Liver (tissue), 3 donors: ENCODE measurements at regions not wholly inside any gene's neighbourhood (a gene's known extent, or its start where the extent isn't known, plus 50 kb on each side); places are given as distances from the start of the nearest gene placed in this dataset.

Experiments
- EGR1 ChIP-seq, 2 donors: IDR thresholded peaks; 2 replicates each; pipeline ENCODE4 v1.6.1; 2016 to 2018; ENCODE audit warnings: antibody characterized with exemption in 2 of 2, low read depth in 2 of 2
- FOXA1 ChIP-seq: IDR thresholded peaks from 2 replicates; pipeline ENCODE4 v1.6.1; 2016; ENCODE audit warnings: antibody characterized with exemption
- HNF4A ChIP-seq, 2 donors: conservative IDR thresholded peaks; 2 replicates each; pipeline ENCODE4 v1.6.1; 2016; ENCODE audit warnings: antibody characterized with exemption in 2 of 2, mild to moderate bottlenecking in 2 of 2
- HNF4G ChIP-seq: IDR thresholded peaks from 2 replicates; pipeline ENCODE4 v1.6.1; 2016; ENCODE audit warnings: antibody characterized with exemption
- JUND ChIP-seq, 2 donors: IDR thresholded peaks; 2 replicates each; pipeline ENCODE4 v1.6.1; 2016; ENCODE audit warnings: antibody characterized with exemption in 2 of 2
- RAD21 ChIP-seq, 2 donors: IDR thresholded peaks; 2 replicates each; pipeline ENCODE4 v1.6.1; 2016; ENCODE audit warnings: antibody characterized with exemption in 2 of 2, mild to moderate bottlenecking in 2 of 2
- RXRA ChIP-seq, 2 donors: IDR thresholded peaks; 2 replicates each; pipeline ENCODE4 v1.6.1; 2017 to 2018; ENCODE audit warnings: antibody characterized with exemption in 2 of 2, mild to moderate bottlenecking in 1 of 2
- TAF1 ChIP-seq: conservative IDR thresholded peaks from 2 replicates; pipeline ENCODE4 v1.6.1; 2016; ENCODE audit warnings: antibody characterized with exemption, mild to moderate bottlenecking
- YY1 ChIP-seq: IDR thresholded peaks from 2 replicates; pipeline ENCODE4 v1.6.1; 2016; ENCODE audit warnings: antibody characterized with exemption, mild to moderate bottlenecking
- TF ChIP-seq, protein P1 (sequence below): fragments of 150-350 bp; IDR thresholded peaks from 2 replicates; pipeline ENCODE4 v1.5.1; 2017; ENCODE audit warnings: improper control_type of control experiment, low read depth, low read length; ENCODE audit not compliant: missing input control
- TF ChIP-seq, protein P2 (sequence below): IDR thresholded peaks from 2 replicates; pipeline ENCODE4 v1.6.1; 2016; ENCODE audit warnings: antibody characterized with exemption
- TF ChIP-seq, protein P3 (sequence below): IDR thresholded peaks from 2 replicates; pipeline ENCODE4 v1.6.1; 2016; ENCODE audit warnings: antibody characterized with exemption
- TF ChIP-seq, protein P4 (sequence below): IDR thresholded peaks from 2 replicates; pipeline ENCODE4 v1.6.1; 2016; ENCODE audit warnings: antibody characterized with exemption
- TF ChIP-seq, protein P5 (sequence below): IDR thresholded peaks from 2 replicates; pipeline ENCODE4 v1.6.1; 2016; ENCODE audit warnings: antibody characterized with exemption, mild to moderate bottlenecking
- donor health status: healthy.
- donor health status: healthy.

DNA sequence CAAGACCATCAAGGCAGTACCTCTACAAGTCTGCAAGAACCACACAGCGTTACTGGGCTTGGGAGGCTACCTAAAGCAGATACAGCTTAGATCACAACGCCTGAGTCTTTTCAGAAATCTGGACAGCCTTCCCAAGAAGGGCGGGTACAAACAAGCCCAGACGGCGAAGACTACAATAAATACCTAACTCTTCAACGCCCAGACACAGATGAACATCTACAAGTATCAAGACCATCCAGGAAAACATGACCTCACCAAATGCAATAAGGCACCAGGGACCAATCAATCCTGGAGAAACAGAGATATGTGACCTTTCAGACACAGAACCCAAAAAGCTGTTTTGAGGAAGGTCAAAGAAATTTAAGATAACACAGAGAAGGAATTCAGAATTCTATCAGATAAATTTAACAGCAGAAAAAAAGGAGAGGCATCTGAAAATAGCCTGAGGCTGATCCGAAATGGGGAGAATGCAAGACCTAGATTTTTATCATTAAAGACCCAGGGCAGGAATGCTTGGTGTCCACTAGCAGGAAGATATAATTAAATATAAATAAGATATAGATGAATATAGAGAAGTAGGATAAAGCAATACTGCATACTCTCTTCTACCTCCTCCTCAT is 131.7 kb upstream of the COL21A1 start:
- TF ChIP-seq, protein P1, sequence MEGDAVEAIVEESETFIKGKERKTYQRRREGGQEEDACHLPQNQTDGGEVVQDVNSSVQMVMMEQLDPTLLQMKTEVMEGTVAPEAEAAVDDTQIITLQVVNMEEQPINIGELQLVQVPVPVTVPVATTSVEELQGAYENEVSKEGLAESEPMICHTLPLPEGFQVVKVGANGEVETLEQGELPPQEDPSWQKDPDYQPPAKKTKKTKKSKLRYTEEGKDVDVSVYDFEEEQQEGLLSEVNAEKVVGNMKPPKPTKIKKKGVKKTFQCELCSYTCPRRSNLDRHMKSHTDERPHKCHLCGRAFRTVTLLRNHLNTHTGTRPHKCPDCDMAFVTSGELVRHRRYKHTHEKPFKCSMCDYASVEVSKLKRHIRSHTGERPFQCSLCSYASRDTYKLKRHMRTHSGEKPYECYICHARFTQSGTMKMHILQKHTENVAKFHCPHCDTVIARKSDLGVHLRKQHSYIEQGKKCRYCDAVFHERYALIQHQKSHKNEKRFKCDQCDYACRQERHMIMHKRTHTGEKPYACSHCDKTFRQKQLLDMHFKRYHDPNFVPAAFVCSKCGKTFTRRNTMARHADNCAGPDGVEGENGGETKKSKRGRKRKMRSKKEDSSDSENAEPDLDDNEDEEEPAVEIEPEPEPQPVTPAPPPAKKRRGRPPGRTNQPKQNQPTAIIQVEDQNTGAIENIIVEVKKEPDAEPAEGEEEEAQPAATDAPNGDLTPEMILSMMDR: no peak
- TF ChIP-seq JUND (IDR thresholded peaks at IDR 0.05): no peak
- TF ChIP-seq, protein P2, sequence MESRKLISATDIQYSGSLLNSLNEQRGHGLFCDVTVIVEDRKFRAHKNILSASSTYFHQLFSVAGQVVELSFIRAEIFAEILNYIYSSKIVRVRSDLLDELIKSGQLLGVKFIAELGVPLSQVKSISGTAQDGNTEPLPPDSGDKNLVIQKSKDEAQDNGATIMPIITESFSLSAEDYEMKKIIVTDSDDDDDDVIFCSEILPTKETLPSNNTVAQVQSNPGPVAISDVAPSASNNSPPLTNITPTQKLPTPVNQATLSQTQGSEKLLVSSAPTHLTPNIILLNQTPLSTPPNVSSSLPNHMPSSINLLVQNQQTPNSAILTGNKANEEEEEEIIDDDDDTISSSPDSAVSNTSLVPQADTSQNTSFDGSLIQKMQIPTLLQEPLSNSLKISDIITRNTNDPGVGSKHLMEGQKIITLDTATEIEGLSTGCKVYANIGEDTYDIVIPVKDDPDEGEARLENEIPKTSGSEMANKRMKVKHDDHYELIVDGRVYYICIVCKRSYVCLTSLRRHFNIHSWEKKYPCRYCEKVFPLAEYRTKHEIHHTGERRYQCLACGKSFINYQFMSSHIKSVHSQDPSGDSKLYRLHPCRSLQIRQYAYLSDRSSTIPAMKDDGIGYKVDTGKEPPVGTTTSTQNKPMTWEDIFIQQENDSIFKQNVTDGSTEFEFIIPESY: no peak
- no peak for TF ChIP-seq HNF4G
- no peak for TF ChIP-seq YY1
- TF ChIP-seq RAD21 (IDR thresholded peaks at IDR 0.05): no peak
- no peak for TF ChIP-seq EGR1 (IDR thresholded peaks at IDR 0.05; ENCODE audit: low read depth in 2 of 2)
- TF ChIP-seq, protein P3, sequence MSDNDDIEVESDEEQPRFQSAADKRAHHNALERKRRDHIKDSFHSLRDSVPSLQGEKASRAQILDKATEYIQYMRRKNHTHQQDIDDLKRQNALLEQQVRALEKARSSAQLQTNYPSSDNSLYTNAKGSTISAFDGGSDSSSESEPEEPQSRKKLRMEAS: no peak
- no peak for TF ChIP-seq TAF1
- TF ChIP-seq RXRA (IDR thresholded peaks at IDR 0.05): no peak
- TF ChIP-seq, protein P4, sequence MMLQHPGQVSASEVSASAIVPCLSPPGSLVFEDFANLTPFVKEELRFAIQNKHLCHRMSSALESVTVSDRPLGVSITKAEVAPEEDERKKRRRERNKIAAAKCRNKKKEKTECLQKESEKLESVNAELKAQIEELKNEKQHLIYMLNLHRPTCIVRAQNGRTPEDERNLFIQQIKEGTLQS: no peak
- TF ChIP-seq HNF4A (conservative IDR thresholded peaks at IDR 0.05): no peak
- TF ChIP-seq, protein P5, sequence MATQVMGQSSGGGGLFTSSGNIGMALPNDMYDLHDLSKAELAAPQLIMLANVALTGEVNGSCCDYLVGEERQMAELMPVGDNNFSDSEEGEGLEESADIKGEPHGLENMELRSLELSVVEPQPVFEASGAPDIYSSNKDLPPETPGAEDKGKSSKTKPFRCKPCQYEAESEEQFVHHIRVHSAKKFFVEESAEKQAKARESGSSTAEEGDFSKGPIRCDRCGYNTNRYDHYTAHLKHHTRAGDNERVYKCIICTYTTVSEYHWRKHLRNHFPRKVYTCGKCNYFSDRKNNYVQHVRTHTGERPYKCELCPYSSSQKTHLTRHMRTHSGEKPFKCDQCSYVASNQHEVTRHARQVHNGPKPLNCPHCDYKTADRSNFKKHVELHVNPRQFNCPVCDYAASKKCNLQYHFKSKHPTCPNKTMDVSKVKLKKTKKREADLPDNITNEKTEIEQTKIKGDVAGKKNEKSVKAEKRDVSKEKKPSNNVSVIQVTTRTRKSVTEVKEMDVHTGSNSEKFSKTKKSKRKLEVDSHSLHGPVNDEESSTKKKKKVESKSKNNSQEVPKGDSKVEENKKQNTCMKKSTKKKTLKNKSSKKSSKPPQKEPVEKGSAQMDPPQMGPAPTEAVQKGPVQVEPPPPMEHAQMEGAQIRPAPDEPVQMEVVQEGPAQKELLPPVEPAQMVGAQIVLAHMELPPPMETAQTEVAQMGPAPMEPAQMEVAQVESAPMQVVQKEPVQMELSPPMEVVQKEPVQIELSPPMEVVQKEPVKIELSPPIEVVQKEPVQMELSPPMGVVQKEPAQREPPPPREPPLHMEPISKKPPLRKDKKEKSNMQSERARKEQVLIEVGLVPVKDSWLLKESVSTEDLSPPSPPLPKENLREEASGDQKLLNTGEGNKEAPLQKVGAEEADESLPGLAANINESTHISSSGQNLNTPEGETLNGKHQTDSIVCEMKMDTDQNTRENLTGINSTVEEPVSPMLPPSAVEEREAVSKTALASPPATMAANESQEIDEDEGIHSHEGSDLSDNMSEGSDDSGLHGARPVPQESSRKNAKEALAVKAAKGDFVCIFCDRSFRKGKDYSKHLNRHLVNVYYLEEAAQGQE: no peak
- TF ChIP-seq FOXA1: no peak
